H9 (cell line): ENCODE measurements at regions not wholly inside any gene's neighbourhood (a gene's known extent, or its start where the extent isn't known, plus 50 kb on each side); places are given as distances from the start of the nearest gene placed in this dataset.

Experiments
- DNase-seq: peaks from one replicate; pipeline ENCODE4 v3.0.0-alpha.2; 2017
- H2AFZ ChIP-seq: one replicate; pipeline ENCODE4 v1.6.1; 2013; ENCODE audit warnings: mild to moderate bottlenecking, low read length, control low read depth, moderate library complexity
- H2AK5ac ChIP-seq: 2 replicates; pipeline ENCODE4 v1.6.1; 2013; ENCODE audit warnings: low read length, control low read depth, mixed read lengths; ENCODE audit not compliant: insufficient read length
- H2BK120ac ChIP-seq: one replicate; pipeline ENCODE4 v1.6.1; 2013; ENCODE audit warnings: low read depth, mild to moderate bottlenecking, low read length, control low read depth, inconsistent platforms; ENCODE audit not compliant: poor library complexity, severe bottlenecking
- H2BK12ac ChIP-seq: 2 replicates; pipeline ENCODE4 v1.6.1; 2013; ENCODE audit warnings: low read length, control low read depth, mixed read lengths, low read depth; ENCODE audit not compliant: insufficient read length
- H2BK15ac ChIP-seq: 2 replicates; pipeline ENCODE4 v1.6.1; 2013; ENCODE audit warnings: low read depth, low read length, control low read depth
- H2BK20ac ChIP-seq: one replicate; pipeline ENCODE4 v1.6.1; 2013; ENCODE audit warnings: low read depth, mild to moderate bottlenecking, low read length, control low read depth, inconsistent platforms; ENCODE audit not compliant: poor library complexity, severe bottlenecking
- H2BK5ac ChIP-seq: 2 replicates; pipeline ENCODE4 v1.6.1; 2013; ENCODE audit warnings: low read length, control low read depth, mixed read lengths; ENCODE audit not compliant: insufficient read length
- H3K14ac ChIP-seq: 2 replicates; pipeline ENCODE4 v1.6.1; 2013; ENCODE audit warnings: low read length, control low read depth; ENCODE audit not compliant: insufficient read depth
- H3K18ac ChIP-seq: 2 replicates; pipeline ENCODE4 v1.6.1; 2013; ENCODE audit warnings: low read depth, mild to moderate bottlenecking, mixed read lengths, low read length, control low read depth; ENCODE audit not compliant: insufficient read length
- H3K23ac ChIP-seq: 2 replicates; pipeline ENCODE4 v1.6.1; 2013; ENCODE audit warnings: low read length, control low read depth, mixed read lengths, low read depth; ENCODE audit not compliant: insufficient read length
- H3K23me2 ChIP-seq: 2 replicates; pipeline ENCODE4 v1.6.1; 2013; ENCODE audit warnings: low read depth, mild to moderate bottlenecking, mixed read lengths, low read length, control low read depth; ENCODE audit not compliant: insufficient read length, poor library complexity, severe bottlenecking
- H3K27ac ChIP-seq: 2 replicates; pipeline ENCODE4 v1.5.1; 2013; ENCODE audit warnings: low read length, control low read depth, mixed read lengths, low read depth; ENCODE audit not compliant: insufficient read length
- H3K27me3 ChIP-seq: 2 replicates; pipeline ENCODE4 v1.6.1; 2013; ENCODE audit warnings: low read length, control low read depth, inconsistent platforms; ENCODE audit not compliant: insufficient read depth
- H3K4ac ChIP-seq: 2 replicates; pipeline ENCODE4 v1.6.1; 2013; ENCODE audit warnings: low read depth, mild to moderate bottlenecking, control low read depth, inconsistent platforms, low read length, moderate library complexity
- H3K4me1 ChIP-seq: 2 replicates; pipeline ENCODE4 v1.6.1; 2013; ENCODE audit warnings: low read length, control low read depth, inconsistent platforms; ENCODE audit not compliant: insufficient read depth
- H3K4me2 ChIP-seq: 2 replicates; pipeline ENCODE4 v1.6.1; 2013; ENCODE audit warnings: low read length, control low read depth, mixed read lengths; ENCODE audit not compliant: insufficient read length, insufficient read depth
- H3K56ac ChIP-seq: 2 replicates; pipeline ENCODE4 v1.6.1; 2013; ENCODE audit warnings: low read depth, mild to moderate bottlenecking, mixed read lengths, low read length, control low read depth; ENCODE audit not compliant: insufficient read length
- H3K79me1 ChIP-seq: 2 replicates; pipeline ENCODE4 v1.6.1; 2013; ENCODE audit warnings: low read depth, mild to moderate bottlenecking, moderate library complexity, low read length, control low read depth, inconsistent platforms; ENCODE audit not compliant: insufficient read depth, poor library complexity, severe bottlenecking
- H3K79me2 ChIP-seq: 2 replicates; pipeline ENCODE4 v1.6.1; 2013; ENCODE audit warnings: low read length, control low read depth, inconsistent platforms; ENCODE audit not compliant: insufficient read depth
- H3K9ac ChIP-seq: 2 replicates; pipeline ENCODE4 v1.6.1; 2013; ENCODE audit warnings: low read length, control low read depth, mixed read lengths; ENCODE audit not compliant: insufficient read length; ENCODE audit errors: extremely low read depth
- H3K9me3 ChIP-seq: one replicate; pipeline ENCODE4 v1.6.1; 2013; ENCODE audit warnings: low read depth, low read length, inconsistent platforms; ENCODE audit not compliant: control insufficient read depth
- H3T11ph ChIP-seq: one replicate; pipeline ENCODE4 v1.6.1; 2013; ENCODE audit warnings: mild to moderate bottlenecking, low read length, control low read depth, inconsistent platforms
- H4K20me1 ChIP-seq: one replicate; pipeline ENCODE4 v1.6.1; 2013; ENCODE audit not compliant: control insufficient read depth, insufficient read length, insufficient read depth
- H4K5ac ChIP-seq: 2 replicates; pipeline ENCODE4 v1.6.1; 2013; ENCODE audit warnings: low read depth, mild to moderate bottlenecking, mixed read lengths, low read length, control low read depth; ENCODE audit not compliant: insufficient read length
- H4K8ac ChIP-seq: replicated peaks from 2 replicates; pipeline ENCODE4 v1.6.1; 2013; ENCODE audit warnings: low read length, control low read depth, mixed read lengths, low read depth; ENCODE audit not compliant: insufficient read length
- H4K91ac ChIP-seq: 2 replicates; pipeline ENCODE4 v1.6.1; 2013; ENCODE audit warnings: low read depth, mild to moderate bottlenecking, moderate library complexity, mixed read lengths, low read length, control low read depth; ENCODE audit not compliant: insufficient read length
- H3K27ac Mint-ChIP-seq, 3 experiments: 2 replicates in 2 of 3; 3 replicates in 1 of 3; pipeline ENCODE4 v1.8.0; 2020 to 2021; ENCODE audit warnings: mixed read lengths in 3 of 3, mild to moderate bottlenecking in 1 of 3, moderate library complexity in 1 of 3
- H3K27me3 Mint-ChIP-seq: 2 replicates; pipeline ENCODE4 v1.8.0; 2021; ENCODE audit warnings: low read depth, mild to moderate bottlenecking, moderate library complexity, mixed read lengths
- H3K36me3 Mint-ChIP-seq, 3 experiments: 2 replicates in 2 of 3; 3 replicates in 1 of 3; pipeline ENCODE4 v1.8.0; 2020 to 2021; ENCODE audit warnings: low read depth in 3 of 3, mixed read lengths in 3 of 3; ENCODE audit not compliant: insufficient read depth in 1 of 3
- H3K4me1 Mint-ChIP-seq, 2 experiments: 2 replicates each; pipeline ENCODE4 v1.8.0; 2020; ENCODE audit warnings: mixed read lengths in 2 of 2
- H3K4me3 Mint-ChIP-seq, 2 experiments: 2 replicates in 1 of 2; 3 replicates in 1 of 2; pipeline ENCODE4 v1.8.0; 2020 to 2021; ENCODE audit warnings: mild to moderate bottlenecking in 2 of 2, mixed read lengths in 2 of 2, moderate library complexity in 1 of 2
- H3K9me3 Mint-ChIP-seq, 2 experiments: 2 replicates in 1 of 2; 3 replicates in 1 of 2; pipeline ENCODE4 v1.8.0; 2020; ENCODE audit warnings: mild to moderate bottlenecking in 2 of 2, mixed read lengths in 2 of 2, moderate library complexity in 1 of 2
- WGBS: extraction: QIAGEN DNeasy Blood & Tissue Kit; methylation state at CpG from one replicate; pipeline ENCODE4 v1.1.7; 2013; ENCODE audit warnings: missing lambda C conversion rate, low lambda C conversion rate, mixed read lengths; ENCODE audit not compliant: insufficient read length; ENCODE audit errors: extremely low coverage; 5-methylcytosine and 5-hydroxymethylcytosine counted together
- TF ChIP-seq, protein P1 (sequence below): fragments of 200-600 bp; sonication (generic); conservative IDR thresholded peaks from 3 replicates; pipeline ENCODE4 v1.8.0; 2021; ENCODE audit warnings: antibody characterized with exemption, mild to moderate bottlenecking

DNA sequence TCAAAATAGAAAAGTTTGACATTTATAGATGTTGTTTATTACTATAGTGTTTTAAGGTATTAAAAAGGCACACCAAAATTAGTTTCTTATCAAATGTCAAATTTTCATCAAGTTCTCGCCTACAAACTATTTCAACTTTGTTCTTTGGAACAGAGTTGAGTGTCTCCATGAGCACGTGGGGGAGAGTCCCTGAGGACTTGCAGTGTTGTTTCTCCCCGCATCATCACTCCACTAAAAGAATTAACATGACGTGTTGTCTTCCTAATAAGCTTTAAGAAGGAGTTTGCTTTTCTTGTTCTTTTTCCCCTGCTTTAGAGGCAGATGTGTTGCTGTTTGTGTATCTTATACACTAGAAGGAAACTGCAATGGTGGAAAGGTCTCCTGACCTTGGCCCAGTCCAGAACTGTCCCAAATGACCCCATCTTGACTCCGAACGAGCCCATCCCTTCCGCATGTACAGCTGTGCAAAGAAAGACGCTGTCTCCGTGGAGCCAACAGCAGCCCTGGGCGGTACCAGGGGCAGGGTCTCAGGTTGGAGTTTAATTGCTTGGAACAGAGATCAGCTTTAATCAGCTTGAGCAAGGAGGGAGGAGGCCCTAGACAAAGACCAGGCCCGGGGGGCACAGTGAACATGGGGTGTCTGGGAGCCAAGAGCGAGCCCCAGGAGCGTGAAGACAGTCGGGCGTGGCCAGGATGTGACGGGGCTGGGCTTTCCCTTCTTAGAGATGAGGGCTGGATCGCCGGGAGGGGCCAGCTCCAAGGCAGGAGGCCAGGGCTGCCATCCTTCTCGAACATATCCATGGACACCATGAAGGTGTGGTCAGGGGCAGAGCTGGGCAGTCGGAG is 215.4 kb upstream of the RTL1 start:
- H3K14ac ChIP-seq = no peak overlapping the region; the same call in 1 of the 2 replicates
- no peak overlapping the region for H3K27ac ChIP-seq
- Mint-ChIP-seq H3K27ac (no peak overlapping the region), H3K27me3 (peaks cover 23% of the 10 kb centered on the region), H3K36me3 (no peaks in the 10 kb centered on the region; a peak in 1 of 7 replicates), H3K4me3 (no peak overlapping the region; a peak in 1 of 5 replicates), H3K9me3 (peaks cover 0 to 4% of the 10 kb centered on the region in 2 experiments; a peak in 1 of 5 replicates), H3K4me1 (peaks cover 21 to 22% of the 10 kb centered on the region in 2 experiments)
- no peak overlapping the region for H4K8ac ChIP-seq
- no peaks in the 10 kb centered on the region for H4K20me1 ChIP-seq
- H2BK15ac ChIP-seq = no peak overlapping the region
- no peaks in the 10 kb centered on the region for H3K4me1 ChIP-seq
- no peak overlapping the region for H2AK5ac ChIP-seq
- H3K4me2 ChIP-seq = no peak overlapping the region
- H3K4ac ChIP-seq = no peak overlapping the region
- no peak overlapping the region for H3K23ac ChIP-seq
- WGBS = no CpG with 5 or more reads among the region's 20 CpGs
- H3K23me2 ChIP-seq = no peaks in the 10 kb centered on the region
- no peak overlapping the region for H2BK5ac ChIP-seq
- no peak overlapping the region for H2AFZ ChIP-seq
- no peak overlapping the region for H3T11ph ChIP-seq
- H2BK12ac ChIP-seq = no peak overlapping the region
- H4K91ac ChIP-seq = no peak overlapping the region
- no peak overlapping the region for H3K9ac ChIP-seq
- H3K79me2 ChIP-seq = no peaks in the 10 kb centered on the region
- H2BK120ac ChIP-seq = no peak overlapping the region
- no peak overlapping the region for H4K5ac ChIP-seq
- H3K9me3 ChIP-seq = no peaks in the 10 kb centered on the region
- no peaks in the 10 kb centered on the region for H3K79me1 ChIP-seq
- no peaks in the 10 kb centered on the region for H3K27me3 ChIP-seq
- H3K18ac ChIP-seq = no peak overlapping the region
- TF ChIP-seq, protein P1, sequence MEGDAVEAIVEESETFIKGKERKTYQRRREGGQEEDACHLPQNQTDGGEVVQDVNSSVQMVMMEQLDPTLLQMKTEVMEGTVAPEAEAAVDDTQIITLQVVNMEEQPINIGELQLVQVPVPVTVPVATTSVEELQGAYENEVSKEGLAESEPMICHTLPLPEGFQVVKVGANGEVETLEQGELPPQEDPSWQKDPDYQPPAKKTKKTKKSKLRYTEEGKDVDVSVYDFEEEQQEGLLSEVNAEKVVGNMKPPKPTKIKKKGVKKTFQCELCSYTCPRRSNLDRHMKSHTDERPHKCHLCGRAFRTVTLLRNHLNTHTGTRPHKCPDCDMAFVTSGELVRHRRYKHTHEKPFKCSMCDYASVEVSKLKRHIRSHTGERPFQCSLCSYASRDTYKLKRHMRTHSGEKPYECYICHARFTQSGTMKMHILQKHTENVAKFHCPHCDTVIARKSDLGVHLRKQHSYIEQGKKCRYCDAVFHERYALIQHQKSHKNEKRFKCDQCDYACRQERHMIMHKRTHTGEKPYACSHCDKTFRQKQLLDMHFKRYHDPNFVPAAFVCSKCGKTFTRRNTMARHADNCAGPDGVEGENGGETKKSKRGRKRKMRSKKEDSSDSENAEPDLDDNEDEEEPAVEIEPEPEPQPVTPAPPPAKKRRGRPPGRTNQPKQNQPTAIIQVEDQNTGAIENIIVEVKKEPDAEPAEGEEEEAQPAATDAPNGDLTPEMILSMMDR = no peak
- no peak overlapping the region for H3K56ac ChIP-seq
- DNase-seq = no peak
- no peak overlapping the region for H2BK20ac ChIP-seq
